Left lung (tissue), 4 donors: ENCODE measurements at regions not wholly inside any gene's neighbourhood (a gene's known extent, or its start where the extent isn't known, plus 50 kb on each side); places are given as distances from the start of the nearest gene placed in this dataset.
"Not testable (repeated sequence)": the region's sequence is repeated elsewhere in the genome, so short reads cannot be mapped to it uniquely, and the experiment has no call there.

Experiments used
- ATAC-seq: fragments of 200-7000 bp; cut with Tn5 transposase; one replicate; pipeline ENCODE4 v1.9.1; 2020; ENCODE audit warnings: moderate library complexity
- DNase-seq, 4 donors: peaks; one replicate each; pipeline ENCODE4 v3.0.0-alpha.2; 2013 to 2020
- H3K27ac ChIP-seq, 2 donors: fragments of 200-600 bp; sonication (generic) in 1 of 2; one replicate each; pipeline versions ENCODE4 v1.5.0 to v1.8.0; 2020 to 2021
- H3K27me3 ChIP-seq, 2 donors: fragments of 200-600 bp; sonication (generic) in 1 of 2; one replicate each; pipeline versions ENCODE4 v1.5.0 to v1.8.0; 2020 to 2021
- H3K36me3 ChIP-seq, 2 donors: fragments of 200-600 bp; sonication (generic) in 1 of 2; one replicate each; pipeline versions ENCODE4 v1.5.0 to v1.8.0; 2020 to 2021
- H3K4me1 ChIP-seq, 2 donors: fragments of 200-600 bp; one replicate each; pipeline ENCODE4 v1.8.0; 2021
- H3K4me3 ChIP-seq, 2 donors: fragments of 200-600 bp; sonication (generic) in 1 of 2; one replicate each; pipeline versions ENCODE4 v1.5.0 to v1.8.0; 2020 to 2021; ENCODE audit warnings: mild to moderate bottlenecking in 1 of 2
- H3K9me3 ChIP-seq, 2 donors: fragments of 200-600 bp; sonication (generic) in 1 of 2; one replicate each; pipeline versions ENCODE4 v1.5.0 to v1.8.0; 2020 to 2021
- intact Hi-C, 2 donors: fragments of 100-400 bp; cut with DNase I; formaldehyde crosslinking; loops; one replicate each; pipeline versions ENCODE4 v1.11.2 to v1.14.2; 2022
- TF ChIP-seq, protein P1 (sequence below), 2 donors: fragments of 200-600 bp; sonication (generic) in 1 of 2; IDR thresholded peaks; one replicate each; pipeline versions ENCODE4 v1.5.0 to v1.8.0; 2021; ENCODE audit warnings: antibody characterized with exemption in 2 of 2
- donor health status: DM: no; HTN: yes; CAD: no.
- donor health status: DM: no; HTN: no; CAD: no.

- ATAC-seq (no peak), DNase-seq (no peak)
- H3K36me3 ChIP-seq = no peaks in the 10 kb centered on the region
- TF ChIP-seq, protein P1, sequence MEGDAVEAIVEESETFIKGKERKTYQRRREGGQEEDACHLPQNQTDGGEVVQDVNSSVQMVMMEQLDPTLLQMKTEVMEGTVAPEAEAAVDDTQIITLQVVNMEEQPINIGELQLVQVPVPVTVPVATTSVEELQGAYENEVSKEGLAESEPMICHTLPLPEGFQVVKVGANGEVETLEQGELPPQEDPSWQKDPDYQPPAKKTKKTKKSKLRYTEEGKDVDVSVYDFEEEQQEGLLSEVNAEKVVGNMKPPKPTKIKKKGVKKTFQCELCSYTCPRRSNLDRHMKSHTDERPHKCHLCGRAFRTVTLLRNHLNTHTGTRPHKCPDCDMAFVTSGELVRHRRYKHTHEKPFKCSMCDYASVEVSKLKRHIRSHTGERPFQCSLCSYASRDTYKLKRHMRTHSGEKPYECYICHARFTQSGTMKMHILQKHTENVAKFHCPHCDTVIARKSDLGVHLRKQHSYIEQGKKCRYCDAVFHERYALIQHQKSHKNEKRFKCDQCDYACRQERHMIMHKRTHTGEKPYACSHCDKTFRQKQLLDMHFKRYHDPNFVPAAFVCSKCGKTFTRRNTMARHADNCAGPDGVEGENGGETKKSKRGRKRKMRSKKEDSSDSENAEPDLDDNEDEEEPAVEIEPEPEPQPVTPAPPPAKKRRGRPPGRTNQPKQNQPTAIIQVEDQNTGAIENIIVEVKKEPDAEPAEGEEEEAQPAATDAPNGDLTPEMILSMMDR (IDR thresholded peaks at IDR 0.05) = no peak
- no peaks in the 10 kb centered on the region for H3K4me1 ChIP-seq
- H3K9me3 ChIP-seq = no peaks in the 10 kb centered on the region
- no peak overlapping the region for H3K4me3 ChIP-seq
- H3K27me3 ChIP-seq = peaks cover 0 to 37% of the 10 kb centered on the region in 2 donors
- intact Hi-C loops = no loop called here
- H3K27ac ChIP-seq = no peak overlapping the region
These were observed 320.5 kb downstream of the VRK1 start for GRCh38 chr14:97117693-97118092.

DNA sequence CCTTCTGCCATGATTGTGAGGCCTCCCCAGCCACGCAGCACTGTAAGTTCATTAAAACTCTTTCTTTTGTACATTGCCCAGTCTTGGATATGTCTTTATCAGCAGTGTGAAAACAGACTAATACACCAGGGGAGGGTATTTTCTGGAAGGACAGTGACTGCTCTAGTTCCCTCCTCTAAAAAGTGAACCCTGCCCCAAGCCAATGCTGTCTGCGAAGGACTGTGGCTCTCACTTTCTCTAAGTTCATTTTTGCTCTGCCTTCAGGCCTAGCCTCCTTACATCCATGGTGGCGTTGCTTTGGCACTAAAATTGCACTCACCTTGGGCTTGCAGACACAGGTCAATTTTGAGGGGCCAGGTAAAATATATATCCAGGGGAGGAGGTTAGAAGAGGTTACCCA, 323.0 kb downstream of the VRK1 start:
- DNase-seq (no peak), ATAC-seq (no peak)
- H3K9me3 ChIP-seq = no peaks in the 10 kb centered on the region
- TF ChIP-seq, protein P1 (IDR thresholded peaks at IDR 0.05) = no peak
- no peaks in the 10 kb centered on the region for H3K36me3 ChIP-seq
- no peaks in the 10 kb centered on the region for H3K4me1 ChIP-seq
- H3K27me3 ChIP-seq = peaks cover 0 to 23% of the 10 kb centered on the region in 2 donors
- intact Hi-C loops = no loop called here
- no peak overlapping the region for H3K4me3 ChIP-seq
- no peak overlapping the region for H3K27ac ChIP-seq

GRCh38 chr14:97120611-97121031, 323.4 kb downstream of the VRK1 start:
- Histone ChIP-seq H3K27me3 (peaks cover 0 to 23% of the 10 kb centered on the region in 2 donors), H3K4me3 (no peak overlapping the region), H3K9me3 (no peaks in the 10 kb centered on the region), H3K36me3 (no peaks in the 10 kb centered on the region), H3K27ac (no peak overlapping the region), H3K4me1 (no peaks in the 10 kb centered on the region)
- no peak for DNase-seq
- intact Hi-C loops = no loop called here
- ATAC-seq = no peak
- TF ChIP-seq, protein P1 (IDR thresholded peaks at IDR 0.05) = no peak

DNA sequence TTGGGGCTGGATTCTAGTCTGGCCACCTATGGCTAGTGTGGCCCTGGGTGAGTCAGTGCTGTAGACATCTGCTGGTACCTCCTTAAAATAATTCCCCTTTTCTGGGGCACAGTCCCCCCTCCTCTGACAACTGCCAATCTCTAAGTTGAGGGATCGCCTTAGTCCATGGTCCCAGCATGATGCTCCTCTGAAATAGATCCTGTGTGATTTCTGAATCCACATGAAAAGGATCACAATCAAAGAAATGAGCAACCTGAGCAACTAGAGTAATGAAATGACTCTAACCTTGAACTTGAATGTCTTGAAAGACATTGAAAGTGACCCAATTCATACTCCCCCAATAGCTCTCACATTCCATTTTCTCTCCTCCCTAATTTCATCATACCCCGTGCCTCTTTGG, 332.5 kb downstream of the VRK1 start:
- intact Hi-C loops = no loop called here
- no peaks in the 10 kb centered on the region for H3K27me3 ChIP-seq
- H3K27ac ChIP-seq = no peak overlapping the region
- ATAC-seq (no peak), DNase-seq (no peak)
- H3K4me3 ChIP-seq = no peak overlapping the region
- H3K4me1 ChIP-seq = no peaks in the 10 kb centered on the region
- TF ChIP-seq, protein P1 (IDR thresholded peaks at IDR 0.05) = no peak
- no peaks in the 10 kb centered on the region for H3K36me3 ChIP-seq
- H3K9me3 ChIP-seq = no peaks in the 10 kb centered on the region

DNA sequence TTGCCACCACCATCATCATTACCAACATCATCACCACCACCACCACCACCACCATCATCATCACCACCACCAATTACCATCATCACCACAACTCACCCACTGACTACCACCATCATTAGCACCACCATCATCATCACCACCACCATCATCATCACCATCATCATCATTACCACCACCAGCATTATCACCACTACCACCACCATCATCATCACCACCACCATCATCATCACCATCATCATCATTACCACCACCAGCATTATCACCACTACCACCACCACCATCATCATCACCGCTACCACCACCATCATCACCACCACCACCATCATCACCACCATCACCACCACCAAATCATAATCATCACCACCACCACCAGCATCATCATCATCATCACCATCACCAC, 338.7 kb downstream of the VRK1 start:
- ATAC-seq, H3K4me3 ChIP-seq, intact Hi-C loops, H3K27me3 ChIP-seq, H3K27ac ChIP-seq, H3K36me3 ChIP-seq, H3K4me1 ChIP-seq, DNase-seq, H3K9me3 ChIP-seq: not testable (repeated sequence)

- ATAC-seq (no peak), DNase-seq (no peak)
- Histone ChIP-seq H3K9me3 (no peaks in the 10 kb centered on the region), H3K36me3 (no peaks in the 10 kb centered on the region), H3K27ac (no peak overlapping the region), H3K4me3 (no peak overlapping the region), H3K27me3 (no peaks in the 10 kb centered on the region), H3K4me1 (no peaks in the 10 kb centered on the region)
- TF ChIP-seq, protein P1 (IDR thresholded peaks at IDR 0.05) = no peak
- intact Hi-C loops = no loop called here
These were observed 340.5 kb downstream of the VRK1 start for GRCh38 chr14:97137705-97138104.
